Muscle layer of duodenum (tissue), 2 donors: ENCODE measurements at regions not wholly inside any gene's neighbourhood (a gene's known extent, or its start where the extent isn't known, plus 50 kb on each side); places are given as distances from the start of the nearest gene placed in this dataset.

Source experiments
- H3K27ac ChIP-seq: one replicate; pipeline ENCODE4 v1.7.0; 2013; ENCODE audit warnings: mild to moderate bottlenecking, low read length
- H3K27me3 ChIP-seq: one replicate; pipeline ENCODE4 v1.7.0; 2013; ENCODE audit warnings: low read depth, mild to moderate bottlenecking, control low read depth, low read length
- H3K36me3 ChIP-seq, 2 donors: one replicate each; pipeline ENCODE4 v1.7.0; 2013; ENCODE audit warnings: low read length in 2 of 2, control low read depth in 1 of 2, mild to moderate bottlenecking in 1 of 2; ENCODE audit not compliant: insufficient read depth in 2 of 2, control insufficient read depth in 1 of 2
- H3K4me1 ChIP-seq, 2 donors: one replicate each; pipeline ENCODE4 v1.7.0; 2013; ENCODE audit warnings: low read length in 2 of 2, mild to moderate bottlenecking in 2 of 2, control low read depth in 1 of 2, moderate library complexity in 1 of 2; ENCODE audit not compliant: insufficient read depth in 2 of 2, control insufficient read depth in 1 of 2
- H3K4me3 ChIP-seq, 2 donors: one replicate each; pipeline ENCODE4 v1.7.0; 2013; ENCODE audit warnings: low read length in 2 of 2, low read depth in 1 of 2, mild to moderate bottlenecking in 1 of 2
- H3K9me3 ChIP-seq, 2 donors: one replicate each; pipeline ENCODE4 v1.7.0; 2013; ENCODE audit warnings: low read length in 2 of 2, control low read depth in 1 of 2, mild to moderate bottlenecking in 1 of 2; ENCODE audit not compliant: control insufficient read depth in 1 of 2
- donor health status: healthy.

DNA sequence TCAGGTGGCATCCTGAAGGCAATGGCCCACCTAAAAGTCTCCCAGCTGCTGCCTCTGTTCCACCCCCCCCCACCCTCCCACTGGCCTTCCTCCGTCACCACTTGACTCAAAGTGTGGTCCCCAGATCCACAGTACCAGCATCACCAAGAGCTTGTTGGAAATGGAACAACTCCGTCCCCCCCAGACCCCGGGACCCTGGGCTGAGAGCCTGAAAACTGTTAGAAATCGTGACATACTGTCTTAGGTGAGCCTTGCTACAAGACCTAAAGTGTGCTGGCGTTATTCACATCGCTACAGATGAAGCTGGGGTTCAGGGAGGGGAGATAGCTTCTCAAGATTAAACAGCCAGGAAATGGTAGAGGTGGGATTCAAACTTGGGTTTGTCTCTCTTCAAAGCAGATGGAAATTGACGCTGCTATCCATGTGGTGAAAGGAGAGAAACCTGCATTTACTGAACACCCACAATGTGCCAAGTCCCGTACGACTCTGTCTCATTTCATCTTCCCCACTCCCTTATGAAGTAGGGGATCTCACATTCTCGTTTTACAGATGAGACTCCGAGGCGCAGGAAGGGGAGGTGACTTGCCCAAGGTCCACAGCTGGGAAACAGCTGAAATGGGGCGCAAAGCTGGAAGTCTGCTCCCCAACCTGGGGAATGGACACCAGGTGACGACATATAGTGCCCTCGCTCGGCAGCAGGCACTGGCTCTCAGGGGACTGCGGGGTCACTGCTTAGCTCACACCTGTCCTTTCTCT is 52.8 kb upstream of the IFFO2 start:
- Histone ChIP-seq H3K36me3 (no peaks in the 10 kb centered on the region), H3K27ac (no peak overlapping the region), H3K4me3 (no peak overlapping the region), H3K4me1 (peaks cover 0 to 8% of the 10 kb centered on the region in 2 donors), H3K9me3 (no peaks in the 10 kb centered on the region), H3K27me3 (no peaks in the 10 kb centered on the region)

GRCh38 chr1:19007491-19008441 is 51.3 kb upstream of the IFFO2 start:
- no peak overlapping the region for H3K27ac ChIP-seq
- H3K27me3 ChIP-seq, result no peaks in the 10 kb centered on the region

DNA sequence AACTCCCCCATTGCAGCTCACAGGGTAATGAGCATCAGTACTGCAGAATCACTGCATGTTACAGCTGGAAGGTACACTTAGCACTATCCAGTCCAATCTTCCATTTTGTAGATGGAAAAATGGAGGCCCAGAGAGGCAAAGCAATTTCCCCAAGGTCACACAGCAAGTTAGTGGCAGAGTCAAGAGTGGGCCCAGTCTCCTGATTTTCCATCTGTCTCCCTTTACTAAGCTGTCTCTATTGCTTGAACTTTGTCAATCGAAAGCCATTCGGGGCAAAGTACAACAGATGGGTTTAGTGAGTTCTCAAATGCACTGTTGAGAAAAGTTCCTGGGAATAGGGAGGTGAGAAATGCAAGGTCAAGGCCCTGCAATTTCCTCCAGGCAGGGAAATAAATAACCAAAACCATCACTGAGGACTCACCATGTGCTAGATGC is 50.4 kb upstream of the IFFO2 start:
- no peaks in the 10 kb centered on the region for H3K36me3 ChIP-seq
- no peaks in the 10 kb centered on the region for H3K9me3 ChIP-seq
- H3K27me3 ChIP-seq, result no peaks in the 10 kb centered on the region
- H3K4me3 ChIP-seq, result no peak overlapping the region
- no peak overlapping the region for H3K27ac ChIP-seq
- H3K4me1 ChIP-seq, result peaks cover 0 to 8% of the 10 kb centered on the region in 2 donors

More at GRCh38 chr1:19007491-19008441, 51.3 kb upstream of the IFFO2 start:
- Histone ChIP-seq H3K4me1 (peaks cover 0 to 8% of the 10 kb centered on the region in 2 donors), H3K36me3 (no peaks in the 10 kb centered on the region), H3K4me3 (no peak overlapping the region), H3K9me3 (no peaks in the 10 kb centered on the region)
